ENCODE measurements at regions not wholly inside any gene's neighbourhood (a gene's known extent, or its start where the extent isn't known, plus 50 kb on each side); places are given as distances from the start of the nearest gene placed in this dataset.
"Not testable (repeated sequence)": the region's sequence is repeated elsewhere in the genome, so short reads cannot be mapped to it uniquely, and the experiment has no call there.

DNA sequence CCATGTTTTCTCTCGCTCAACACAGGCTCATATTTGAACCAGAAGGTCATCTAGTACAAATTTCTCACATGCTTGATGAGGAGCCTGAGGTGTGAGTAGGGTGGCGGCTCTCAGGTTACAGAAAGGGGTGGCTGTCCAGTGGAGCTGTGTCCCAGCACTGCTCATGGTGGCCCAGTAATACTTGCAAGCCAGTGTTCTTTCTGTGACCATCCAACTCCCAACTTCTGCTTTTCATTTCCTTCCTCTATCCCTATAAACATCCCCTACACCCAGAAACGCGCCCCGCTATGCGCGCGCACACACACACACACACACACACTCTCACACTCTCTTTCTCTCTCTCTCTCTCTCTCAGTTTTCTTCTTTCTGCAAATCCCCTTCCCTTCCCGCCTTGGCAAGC lies 196.3 kb downstream of the TP53TG3F start:
- not testable (repeated sequence) for TF ChIP-seq CTCF (IDR thresholded peaks at IDR 0.05; ENCODE audit: borderline replicate concordance, extremely low read depth, low read length, poor library complexity, severe bottlenecking); EZH2 (IDR thresholded peaks at IDR 0.05; ENCODE audit: borderline replicate concordance, low read depth, low read length, severe bottlenecking)
